K562 (cell line): ENCODE measurements at regions not wholly inside any gene's neighbourhood (a gene's known extent, or its start where the extent isn't known, plus 50 kb on each side); places are given as distances from the start of the nearest gene placed in this dataset.

Experiments used
- ATAC-seq: fragments of 200-7000 bp; cut with Tn5 transposase; 3 replicates; pipeline ENCODE4 v1.9.1; 2020; ENCODE audit warnings: moderate library complexity
- BruUV-seq: library from RNA; stranded (reverse); fragments of 400-500 nt; replicated peaks from 2 replicates; lab custom pipeline; 2021; lab: Mats Ljungman, UMichigan
- CTCF ChIA-PET: fragments of 300-600 bp; formaldehyde crosslinking; extraction: SDS; loops from one replicate; lab custom pipeline; 2021; ENCODE audit warnings: low intra/inter-chr PET ratio; lab: Yijun Ruan, JAX
- POLR2A ChIA-PET: fragments of 300-600, 350-650 bp; sonication (Branson Sonifier 250); formaldehyde crosslinking; extraction: SDS; loops from one replicate; lab custom pipeline; 2021; ENCODE audit warnings: antibody characterized with exemption, inconsistent platforms; lab: Yijun Ruan, JAX
- DNase-seq, 4 experiments: peaks; one replicate each; pipeline versions ENCODE4 v3.0.0 to v3.0.0-alpha.2; 2011 to 2018; ENCODE audit warnings: low spot score in 3 of 4, mixed read lengths in 3 of 4; ENCODE audit errors: extremely low read depth in 1 of 4
- FAIRE-seq: peaks from 2 replicates; lab custom pipeline; 2011; peaks lifted over from hg19 to GRCh38; lab: Jason Lieb, UNC
- H2AFZ ChIP-seq: 2 replicates; pipeline ENCODE4 v1.6.0; 2011; ENCODE audit warnings: low read depth, low read length, control low read depth, inconsistent platforms
- H3K27ac ChIP-seq: fragments of 200-600 bp; 3 replicates; pipeline ENCODE4 v1.8.0; 2011; ENCODE audit warnings: low read depth, mild to moderate bottlenecking, control low read depth, inconsistent platforms, low read length, moderate library complexity, mixed read lengths; ENCODE audit errors: extremely low read depth
- H3K27me3 ChIP-seq, 2 experiments: fragments of 300-600 bp in 1 of 2; 2 replicates in 1 of 2; 3 replicates in 1 of 2; pipeline versions ENCODE4 v1.6.0 to v1.8.0; 2011; ENCODE audit warnings: inconsistent platforms in 2 of 2, low read length in 2 of 2, mild to moderate bottlenecking in 1 of 2, mixed read lengths in 1 of 2, moderate library complexity in 1 of 2; ENCODE audit not compliant: control insufficient read depth in 2 of 2, insufficient read depth in 2 of 2
- H3K36me3 ChIP-seq: fragments of 300-600 bp; 3 replicates; pipeline ENCODE4 v1.8.0; 2011; ENCODE audit warnings: mild to moderate bottlenecking, low read length, inconsistent platforms; ENCODE audit not compliant: control insufficient read depth, insufficient read depth
- H3K4me1 ChIP-seq, 2 experiments: fragments of 200-600 bp in 1 of 2; replicated peaks in 1 of 2; 2 replicates in 1 of 2; 3 replicates in 1 of 2; pipeline versions ENCODE4 v1.5.1 to v1.8.0; 2011; ENCODE audit warnings: inconsistent platforms in 2 of 2, low read length in 2 of 2, mild to moderate bottlenecking in 1 of 2, mixed read lengths in 1 of 2, moderate library complexity in 1 of 2; ENCODE audit not compliant: control insufficient read depth in 2 of 2, insufficient read depth in 2 of 2
- H3K4me2 ChIP-seq: 2 replicates; pipeline ENCODE4 v1.6.1; 2011; ENCODE audit warnings: low read length, control low read depth, inconsistent platforms, mixed read lengths; ENCODE audit not compliant: insufficient read depth
- H3K4me3 ChIP-seq: fragments of 200-600 bp; sonication (generic), shearing (Covaris generic); 2 replicates; pipeline ENCODE4 v1.5.1; 2016; ENCODE audit warnings: control low read depth, inconsistent platforms
- H3K79me2 ChIP-seq: fragments of 200-600 bp; 3 replicates; pipeline ENCODE4 v1.8.0; 2011; ENCODE audit warnings: low read length, inconsistent platforms; ENCODE audit not compliant: control insufficient read depth, insufficient read depth
- H3K9ac ChIP-seq, 2 experiments: 2 replicates each; pipeline versions ENCODE4 v1.6.0 to v1.6.1; 2011; ENCODE audit warnings: low read depth in 2 of 2, low read length in 2 of 2, control low read depth in 1 of 2, inconsistent platforms in 1 of 2, mild to moderate bottlenecking in 1 of 2, mixed read lengths in 1 of 2; ENCODE audit not compliant: insufficient read depth in 1 of 2
- H3K9me1 ChIP-seq: one replicate; pipeline ENCODE4 v1.6.0; 2011; ENCODE audit warnings: inconsistent platforms, mild to moderate bottlenecking, low read length, moderate library complexity; ENCODE audit not compliant: control insufficient read depth, insufficient read depth
- H3K9me3 ChIP-seq: replicated peaks from 2 replicates; pipeline ENCODE4 v1.5.1; 2011; ENCODE audit warnings: low read depth, low read length, inconsistent platforms; ENCODE audit not compliant: control insufficient read depth, insufficient read depth
- H4K20me1 ChIP-seq: replicated peaks from 2 replicates; pipeline ENCODE4 v1.6.1; 2011; ENCODE audit warnings: low read length, inconsistent platforms, mixed read lengths; ENCODE audit not compliant: control insufficient read depth, insufficient read depth
- BRD4 ChIP-seq: fragments of 200-600 bp; sonication (generic); IDR thresholded peaks from 2 replicates; pipeline ENCODE4 v1.6.1; 2017; ENCODE audit warnings: inconsistent platforms
- DIDO1 ChIP-seq: fragments of 450-650 bp; IDR thresholded peaks from 2 replicates; pipeline ENCODE4 v1.6.1; 2016; ENCODE audit warnings: low read depth, missing biosample characterization, missing genetic modification characterization
- GTF2E2 ChIP-seq: fragments of 200-800 bp; sonication (Bioruptor generic); IDR thresholded peaks from 2 replicates; pipeline ENCODE4 v1.6.1; 2016; ENCODE audit warnings: missing genetic modification characterization, missing compliant biosample characterization
- MCM2 ChIP-seq: fragments of 450-650 bp; IDR thresholded peaks from 2 replicates; pipeline ENCODE4 v1.6.1; 2017; ENCODE audit warnings: low read depth, mild to moderate bottlenecking
- RBM15 ChIP-seq: fragments of 200-400 bp; formaldehyde crosslinking; IDR thresholded peaks from 2 replicates; pipeline ENCODE4 v1.6.1; 2018; ENCODE audit warnings: mild to moderate bottlenecking, low read length, moderate library complexity; ENCODE audit not compliant: insufficient read depth
- WGBS: fragments of 100-300 bp; shearing (Covaris generic); methylation state at CpG from one replicate; pipeline ENCODE4 v1.1.6; 2016; ENCODE audit warnings: low coverage, mixed read lengths; ENCODE audit not compliant: insufficient coverage; ENCODE audit errors: missing lambda C conversion rate; 5-methylcytosine and 5-hydroxymethylcytosine counted together
- in situ Hi-C: fragments of 300-500 bp; cut with MboI; formaldehyde crosslinking; loops from 4 replicates; pipeline ENCODE4 v1.15.0; 2018; ENCODE audit warnings: inconsistent platforms, mixed read lengths
- intact Hi-C: fragments of 100-400 bp; cut with micrococcal nuclease; formaldehyde crosslinking; loops from 2 replicates; pipeline ENCODE4 v1.14.2; 2022
- TF ChIP-seq, protein P1 (sequence below), 2 experiments: fragments of 450-650 bp; formaldehyde crosslinking in 1 of 2; IDR thresholded peaks; 2 replicates each; pipeline versions ENCODE4 v1.4.0 to v1.6.1; 2014 to 2020; ENCODE audit warnings: mild to moderate bottlenecking in 2 of 2, borderline replicate concordance in 1 of 2, low read depth in 1 of 2

DNA sequence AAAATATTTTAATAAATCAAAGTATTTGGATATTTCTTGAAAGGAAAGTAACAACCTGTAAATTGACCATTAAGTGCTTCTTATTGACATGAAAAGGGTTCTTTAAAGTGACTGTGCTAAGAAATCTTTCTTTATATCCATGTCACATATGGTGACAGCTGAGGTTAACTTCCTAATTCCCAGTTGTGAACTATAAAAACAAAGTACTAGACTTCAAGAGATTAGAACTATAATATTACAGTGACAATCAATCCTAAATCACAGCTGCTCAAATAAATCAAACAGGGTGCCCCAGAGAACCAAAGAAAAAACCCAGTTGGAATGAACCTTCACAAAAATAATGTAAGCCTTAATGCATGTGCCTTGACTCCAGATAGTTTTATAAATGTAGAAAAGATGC lies 332.6 kb upstream of the PDE4D start:
- Histone ChIP-seq H3K27ac (no peak overlapping the region), H3K4me3 (no peak overlapping the region), H2AFZ (no peak overlapping the region), H3K4me2 (no peak overlapping the region), H3K9ac (no peak overlapping the region), H3K9me3 (no peaks in the 10 kb centered on the region), H3K36me3 (no peaks in the 10 kb centered on the region), H4K20me1 (no peaks in the 10 kb centered on the region), H3K4me1 (no peaks in the 10 kb centered on the region), H3K27me3 (no peaks in the 10 kb centered on the region)
- FAIRE-seq (no peak), ATAC-seq (no peak)
- BruUV-seq, result no TSS peak
- intact Hi-C loops, result no loop called here
- POLR2A ChIA-PET, result no interaction called here
- TF ChIP-seq RBM15 (no peak), BRD4 (no peak)
- TF ChIP-seq, all 486 proteins: peak for 0
- Histone ChIP-seq H3K9me1 (no peaks in the 10 kb centered on the region), H3K79me2 (no peaks in the 10 kb centered on the region)
- CTCF ChIA-PET, result no interaction called here
- in situ Hi-C loops, result no loop called here
- no peak for DNase-seq

DNA sequence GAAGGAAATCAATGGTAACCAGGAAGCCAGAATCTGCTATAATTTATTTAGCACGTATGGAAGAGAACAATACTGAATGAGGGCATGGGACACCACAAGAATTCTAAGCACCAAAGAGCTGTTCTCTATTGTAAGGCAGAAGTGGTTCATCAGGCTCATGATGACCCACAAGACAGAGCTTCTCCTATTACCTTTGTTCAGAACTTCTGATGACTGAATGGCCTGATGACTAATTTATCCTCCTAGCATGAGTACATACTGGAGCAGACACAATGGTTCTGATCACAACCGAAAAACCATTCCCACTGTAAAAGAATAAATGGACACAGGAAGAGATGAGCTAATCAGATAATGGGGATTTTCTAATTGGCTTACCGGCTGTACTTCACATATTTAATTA lies 329.8 kb upstream of the PDE4D start:
- FAIRE-seq, result no peak
- no peaks in the 10 kb centered on the region for H3K9me1 ChIP-seq
- no peaks in the 10 kb centered on the region; the same call in 1 of the 2 replicates for H3K9me3 ChIP-seq
- H3K27me3 ChIP-seq, result no peaks in the 10 kb centered on the region
- no peaks in the 10 kb centered on the region for H3K4me1 ChIP-seq
- no peak overlapping the region for H3K9ac ChIP-seq
- intact Hi-C loops (no loop called here), in situ Hi-C loops (no loop called here)
- DNase-seq, result no peak
- TF ChIP-seq GTF2E2 (tag), result no peak
- TF ChIP-seq, protein P1, sequence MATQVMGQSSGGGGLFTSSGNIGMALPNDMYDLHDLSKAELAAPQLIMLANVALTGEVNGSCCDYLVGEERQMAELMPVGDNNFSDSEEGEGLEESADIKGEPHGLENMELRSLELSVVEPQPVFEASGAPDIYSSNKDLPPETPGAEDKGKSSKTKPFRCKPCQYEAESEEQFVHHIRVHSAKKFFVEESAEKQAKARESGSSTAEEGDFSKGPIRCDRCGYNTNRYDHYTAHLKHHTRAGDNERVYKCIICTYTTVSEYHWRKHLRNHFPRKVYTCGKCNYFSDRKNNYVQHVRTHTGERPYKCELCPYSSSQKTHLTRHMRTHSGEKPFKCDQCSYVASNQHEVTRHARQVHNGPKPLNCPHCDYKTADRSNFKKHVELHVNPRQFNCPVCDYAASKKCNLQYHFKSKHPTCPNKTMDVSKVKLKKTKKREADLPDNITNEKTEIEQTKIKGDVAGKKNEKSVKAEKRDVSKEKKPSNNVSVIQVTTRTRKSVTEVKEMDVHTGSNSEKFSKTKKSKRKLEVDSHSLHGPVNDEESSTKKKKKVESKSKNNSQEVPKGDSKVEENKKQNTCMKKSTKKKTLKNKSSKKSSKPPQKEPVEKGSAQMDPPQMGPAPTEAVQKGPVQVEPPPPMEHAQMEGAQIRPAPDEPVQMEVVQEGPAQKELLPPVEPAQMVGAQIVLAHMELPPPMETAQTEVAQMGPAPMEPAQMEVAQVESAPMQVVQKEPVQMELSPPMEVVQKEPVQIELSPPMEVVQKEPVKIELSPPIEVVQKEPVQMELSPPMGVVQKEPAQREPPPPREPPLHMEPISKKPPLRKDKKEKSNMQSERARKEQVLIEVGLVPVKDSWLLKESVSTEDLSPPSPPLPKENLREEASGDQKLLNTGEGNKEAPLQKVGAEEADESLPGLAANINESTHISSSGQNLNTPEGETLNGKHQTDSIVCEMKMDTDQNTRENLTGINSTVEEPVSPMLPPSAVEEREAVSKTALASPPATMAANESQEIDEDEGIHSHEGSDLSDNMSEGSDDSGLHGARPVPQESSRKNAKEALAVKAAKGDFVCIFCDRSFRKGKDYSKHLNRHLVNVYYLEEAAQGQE (IDR thresholded peaks at IDR 0.05; ENCODE audit: borderline replicate concordance), result no peak
- TF ChIP-seq, protein P1 (CRISPR knock-in tag; IDR thresholded peaks at IDR 0.05; ENCODE audit: low read depth), result no peak
- TF ChIP-seq MCM2, result no peak
- no peak for TF ChIP-seq DIDO1 (tag)
- H4K20me1 ChIP-seq, result no peaks in the 10 kb centered on the region
- no peaks in the 10 kb centered on the region for H3K79me2 ChIP-seq
- H3K27ac ChIP-seq, result no peak overlapping the region
- 0% methylated on average over 3 of the region's 3 CpGs for WGBS
- ChIA-PET CTCF (no interaction called here), POLR2A (interaction anchor here (0.5 kb wide), 1 partner anchor 13 kb away, joined by 3 read pairs; no protein-coding TSS in a partner anchor)
- H3K36me3 ChIP-seq, result no peaks in the 10 kb centered on the region
- no TSS peak for BruUV-seq
- ATAC-seq, result no peak
- no peak overlapping the region for H2AFZ ChIP-seq
- H3K4me3 ChIP-seq, result no peak overlapping the region
- no peak overlapping the region for H3K4me2 ChIP-seq
